ENCODE measurements at regions not wholly inside any gene's neighbourhood (a gene's known extent, or its start where the extent isn't known, plus 50 kb on each side); places are given as distances from the start of the nearest gene placed in this dataset.

DNA sequence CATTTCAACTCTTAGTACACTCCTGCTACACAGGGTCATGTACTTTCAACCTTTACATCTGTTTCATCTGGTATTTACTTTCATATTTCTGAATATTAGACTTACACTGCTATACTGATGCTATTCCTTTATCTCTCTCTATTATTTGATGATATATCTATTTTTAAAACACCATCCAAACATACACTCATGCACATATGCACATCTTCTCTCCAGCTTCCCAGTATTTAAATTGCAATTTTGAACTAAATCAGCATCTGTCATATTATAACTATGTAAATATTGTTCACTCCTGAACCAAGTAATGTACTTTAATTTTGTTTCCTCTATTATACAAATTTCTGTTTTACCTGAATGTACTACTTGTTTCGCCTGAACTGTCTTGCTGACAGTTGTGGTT, 293.6 kb upstream of the FLRT2 start:
- DNase-seq: no peak

DNA sequence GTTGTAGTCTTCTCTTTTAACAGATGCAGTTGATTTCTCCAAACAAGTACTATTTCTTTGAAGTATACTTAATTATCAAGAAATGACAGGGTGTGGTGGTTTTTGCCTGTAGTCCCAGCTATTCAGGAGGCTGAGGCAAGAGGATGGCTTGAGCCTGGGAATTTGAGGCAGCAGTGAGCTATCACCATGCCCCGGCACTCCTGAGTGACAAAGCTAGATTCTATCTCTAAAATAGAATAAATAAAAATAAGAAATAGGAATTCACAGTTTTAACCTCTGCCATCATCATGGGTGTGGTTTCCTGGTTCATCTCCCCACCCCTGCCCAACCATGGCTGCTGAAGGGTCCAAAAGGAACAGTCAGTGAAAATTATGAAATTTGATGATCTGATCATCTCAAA, 290.2 kb upstream of the FLRT2 start:
- DNase-seq: no peak

DNA sequence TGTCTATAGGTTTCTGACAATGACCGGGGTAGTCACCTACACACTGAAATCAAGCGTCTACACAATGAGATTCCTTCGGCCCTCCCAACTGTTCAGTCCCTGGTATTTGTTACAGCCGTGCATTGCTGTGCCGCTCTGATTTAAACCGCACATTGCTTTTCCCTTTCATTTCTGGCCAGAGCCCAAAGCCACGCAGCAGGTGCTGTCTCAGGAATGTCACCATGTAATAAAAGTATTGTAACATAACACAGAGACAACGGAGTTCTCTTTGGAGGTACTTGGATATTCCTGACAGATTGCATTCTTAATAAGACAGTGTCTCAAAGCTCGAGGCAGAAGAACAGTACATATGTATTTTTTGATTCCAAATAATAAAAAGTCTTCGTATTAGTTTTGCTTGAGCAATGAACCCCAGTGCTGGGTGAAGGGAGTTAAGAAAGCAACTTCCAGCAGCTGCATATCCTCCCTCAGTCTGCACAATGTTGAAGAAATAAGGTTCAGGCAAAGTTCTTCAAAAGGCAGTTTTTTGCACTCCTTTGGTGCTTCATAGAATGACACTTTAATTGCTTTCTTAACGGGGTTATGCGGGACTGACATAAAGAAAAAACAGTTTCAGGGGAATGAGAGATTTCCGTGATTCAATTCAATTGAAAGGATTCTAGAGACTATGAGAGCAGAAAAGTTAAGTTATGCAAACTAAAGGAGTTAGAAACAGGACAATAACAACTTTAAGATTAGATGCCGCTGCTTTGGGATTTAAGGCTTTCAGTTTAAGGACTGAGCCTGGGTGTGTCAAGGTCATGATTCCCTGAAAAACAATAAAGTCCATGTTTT, 288.7 kb upstream of the FLRT2 start:
- no peak for DNase-seq

DNA sequence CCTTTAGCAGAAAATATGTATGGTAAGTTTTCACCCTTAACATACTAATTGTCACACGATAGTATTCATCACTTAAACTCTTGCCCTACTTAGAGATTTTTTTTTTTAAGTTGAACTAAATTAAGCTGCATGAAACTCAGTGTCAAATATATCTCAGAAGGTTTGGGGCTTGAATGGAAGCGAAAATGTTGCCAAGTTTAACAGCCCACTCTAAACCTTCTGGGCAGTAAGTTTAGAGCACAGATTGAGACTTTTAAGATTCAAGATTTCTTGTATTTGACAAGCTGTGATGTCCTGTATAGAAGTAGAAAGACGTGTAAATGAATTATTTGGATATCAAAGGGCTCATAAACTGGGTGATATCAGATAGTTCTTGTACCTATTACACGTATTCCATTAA, 287.3 kb upstream of the FLRT2 start:
- no peak for DNase-seq

DNA sequence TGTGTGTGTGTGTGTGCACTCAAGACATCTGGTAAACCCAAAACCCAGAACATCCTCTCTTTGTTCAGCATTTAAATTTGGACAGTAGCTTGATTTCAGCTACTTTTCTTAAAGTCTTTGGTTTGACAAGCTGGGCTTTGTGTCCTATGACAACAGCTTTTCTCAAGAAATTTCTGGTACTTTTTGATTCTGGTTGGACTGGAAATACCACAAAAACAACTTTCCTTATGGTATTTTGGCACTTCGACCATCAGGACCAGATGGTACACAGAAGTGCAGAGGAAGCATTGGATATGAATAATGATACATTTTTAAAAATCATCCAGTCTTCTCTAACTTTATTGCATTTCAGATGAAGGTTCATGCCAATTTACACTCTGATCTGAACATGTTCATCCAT, 286.6 kb upstream of the FLRT2 start:
- no peak for DNase-seq

DNA sequence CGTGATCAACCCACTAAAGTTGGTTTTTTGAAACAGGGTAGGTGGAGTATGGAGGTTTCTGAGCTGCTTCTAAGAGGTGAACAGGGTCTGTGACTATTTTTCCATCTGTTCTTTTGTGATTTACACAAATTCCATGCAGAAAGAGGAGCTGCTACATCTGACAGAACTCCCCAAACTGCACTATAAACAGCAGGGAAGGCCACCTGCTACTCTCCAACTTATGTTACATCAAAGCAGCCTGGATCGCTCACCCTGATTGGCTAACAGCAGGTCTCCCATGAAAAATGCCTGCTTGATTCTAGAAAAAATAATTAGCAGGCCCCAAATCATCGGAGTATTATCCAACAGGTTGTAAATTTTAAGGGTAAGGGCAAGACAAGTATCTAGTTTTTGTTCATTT, 282.9 kb upstream of the FLRT2 start:
- DNase-seq: no peak

DNA sequence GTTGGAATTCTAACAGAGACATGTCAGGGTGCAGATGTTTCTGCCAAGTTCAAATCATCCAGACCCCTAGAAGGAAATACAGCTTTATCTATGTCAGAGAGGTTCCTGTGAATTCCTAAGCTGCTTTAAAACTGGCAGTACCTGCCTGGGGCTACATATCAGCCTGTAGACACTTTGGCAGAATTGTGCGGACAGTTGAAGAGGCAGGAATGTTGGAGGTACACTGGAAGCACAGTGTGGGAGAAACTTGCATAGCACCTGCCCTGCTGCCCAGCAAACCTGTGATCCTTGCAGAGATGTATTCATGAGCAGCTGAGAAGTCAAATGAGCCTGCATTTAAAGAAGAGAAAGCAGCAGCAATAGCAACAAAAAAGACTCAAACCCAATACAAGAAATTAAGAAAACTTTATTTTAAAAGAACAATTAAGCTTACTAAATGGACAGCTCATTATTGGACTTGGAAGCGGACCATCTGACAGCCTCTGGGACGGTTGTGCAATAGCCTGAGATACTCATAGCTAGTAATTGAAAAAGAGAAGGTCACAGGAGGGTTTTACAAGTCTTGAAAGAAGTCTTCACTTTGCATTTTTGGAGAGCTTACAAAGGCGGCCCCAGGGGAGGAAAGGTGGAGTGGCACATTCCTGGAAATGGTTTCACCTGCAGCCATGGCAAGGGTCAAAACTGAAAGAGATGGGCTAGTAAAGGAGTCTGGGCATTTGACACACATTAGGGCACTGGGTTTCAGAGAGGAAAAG, 280.9 kb upstream of the FLRT2 start:
- DNase-seq: no peak

DNA sequence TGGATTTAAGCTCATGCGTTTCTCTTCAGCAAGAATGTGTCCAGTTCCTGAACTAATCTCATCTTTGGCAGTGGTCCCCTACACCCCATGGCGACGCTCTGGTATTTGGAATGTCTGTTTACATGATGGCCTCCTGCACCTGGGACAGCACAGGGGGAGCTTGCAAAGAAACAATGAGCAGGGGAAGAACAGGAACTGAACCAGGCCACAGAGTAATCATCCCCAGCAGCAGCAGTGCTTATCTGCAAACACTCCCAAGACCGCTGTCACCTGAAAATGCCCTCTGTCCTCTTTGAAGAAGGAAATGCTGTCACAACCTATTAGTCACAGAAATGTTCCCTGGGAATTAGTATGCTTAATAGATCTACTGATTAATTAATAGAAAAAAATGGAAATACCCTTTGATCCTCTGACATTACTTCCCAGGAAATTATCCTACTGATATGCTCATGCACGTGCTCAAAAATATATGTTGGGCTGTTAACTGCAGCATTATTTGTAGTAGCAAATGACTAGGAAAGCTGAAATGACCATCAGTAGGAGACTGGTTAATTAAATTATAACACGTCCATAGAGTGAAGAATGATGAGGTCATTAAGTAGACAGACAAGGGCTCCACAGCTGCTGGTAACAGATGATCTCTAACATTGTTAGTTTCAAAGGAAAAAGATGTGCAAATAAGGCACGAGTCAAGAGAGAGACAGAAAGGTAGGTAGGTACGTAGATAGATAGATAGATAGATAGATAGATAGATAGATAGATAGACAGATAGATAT, 279.3 kb upstream of the FLRT2 start:
- DNase-seq: no peak

DNA sequence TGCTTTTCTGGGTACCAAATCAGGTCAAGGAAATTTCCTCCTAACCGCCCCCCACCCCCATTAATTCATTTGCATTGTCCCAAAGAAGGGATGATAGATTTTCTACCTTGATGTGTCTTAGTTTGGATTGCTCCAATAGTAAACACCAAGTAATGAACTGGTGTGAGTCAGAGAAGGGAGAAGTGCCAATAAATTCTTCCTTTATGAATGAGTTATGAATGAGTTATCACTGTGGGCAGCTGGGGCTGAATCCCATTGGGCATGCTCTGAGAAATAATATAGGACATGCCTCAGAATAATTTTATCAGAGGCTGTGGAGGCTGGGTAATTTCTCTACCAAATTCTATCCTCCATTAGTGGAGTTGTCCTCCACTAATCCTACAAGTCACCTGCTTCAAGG, 277.9 kb upstream of the FLRT2 start:
- DNase-seq: no peak

DNA sequence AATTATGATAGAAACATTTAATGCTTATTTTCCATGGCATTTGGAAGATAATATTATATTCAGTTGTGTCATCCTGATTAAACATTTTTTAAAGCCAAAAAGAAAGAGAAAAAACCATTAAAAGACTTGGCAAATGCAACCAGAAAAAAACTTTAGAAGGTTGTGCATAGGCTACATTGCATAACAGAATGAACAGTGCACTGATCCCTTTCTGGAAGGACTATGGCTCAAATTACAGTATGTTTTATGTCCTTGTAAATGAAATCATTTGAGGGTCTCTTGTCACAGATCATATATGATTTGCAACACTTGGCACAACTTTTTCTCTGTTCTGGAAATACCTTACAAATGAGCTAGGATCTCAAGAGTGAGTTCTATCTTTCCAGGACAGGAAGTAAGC, 275.2 kb upstream of the FLRT2 start:
- DNase-seq: no peak

DNA sequence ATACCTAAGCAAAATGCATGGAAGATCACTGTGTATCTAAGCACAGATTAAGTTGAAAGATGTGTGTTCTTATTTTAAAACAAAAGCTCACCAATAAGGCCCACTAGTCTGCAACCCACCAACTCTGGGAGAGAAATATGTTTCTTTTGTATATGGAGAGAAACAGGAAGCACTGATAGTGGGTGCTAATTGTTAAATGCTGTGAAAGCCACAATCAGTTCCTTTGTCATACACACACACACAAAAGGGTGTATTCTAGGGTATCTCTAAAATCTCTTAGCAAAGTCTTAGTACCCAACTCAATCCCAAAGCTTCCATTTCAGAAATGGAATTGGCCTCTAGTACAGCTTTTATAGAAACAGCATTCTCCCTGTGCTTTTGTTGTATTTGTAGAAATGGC, 272.7 kb upstream of the FLRT2 start:
- no peak for DNase-seq

DNA sequence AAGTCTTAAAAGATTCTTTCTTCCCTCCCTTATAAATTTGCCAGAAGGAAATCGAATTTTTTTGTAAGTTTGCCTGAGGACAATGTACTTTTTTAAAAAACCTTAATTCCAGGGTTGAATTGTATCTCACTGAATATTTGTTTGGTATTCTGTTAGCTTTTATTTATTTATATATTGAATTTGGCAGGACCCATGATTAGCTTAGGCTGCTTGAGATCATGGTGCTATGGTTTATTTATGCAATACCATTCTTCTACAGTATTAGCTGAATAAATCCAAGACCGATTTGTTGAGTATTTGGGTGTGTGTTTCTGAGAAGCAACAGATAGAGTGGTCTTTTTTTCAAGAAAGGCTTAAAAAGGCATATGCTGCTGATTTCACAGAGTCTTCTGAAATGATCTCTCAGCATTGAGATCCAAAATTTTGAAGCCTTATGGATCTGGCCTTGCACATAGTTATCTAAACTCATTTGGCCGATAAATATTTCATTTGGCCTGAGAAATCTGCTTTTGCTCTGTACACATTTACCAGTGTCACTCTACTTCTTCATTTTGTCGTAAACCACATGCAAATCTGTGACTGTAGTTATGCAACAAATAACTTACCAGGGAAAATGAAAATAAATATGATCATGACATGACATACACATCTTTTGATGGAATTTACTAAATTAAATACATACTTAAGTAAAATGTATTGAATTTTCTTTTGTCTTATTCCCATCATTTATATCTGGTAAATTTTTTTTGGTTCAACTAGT, 265.8 kb upstream of the FLRT2 start:
- DNase-seq: no peak

DNA sequence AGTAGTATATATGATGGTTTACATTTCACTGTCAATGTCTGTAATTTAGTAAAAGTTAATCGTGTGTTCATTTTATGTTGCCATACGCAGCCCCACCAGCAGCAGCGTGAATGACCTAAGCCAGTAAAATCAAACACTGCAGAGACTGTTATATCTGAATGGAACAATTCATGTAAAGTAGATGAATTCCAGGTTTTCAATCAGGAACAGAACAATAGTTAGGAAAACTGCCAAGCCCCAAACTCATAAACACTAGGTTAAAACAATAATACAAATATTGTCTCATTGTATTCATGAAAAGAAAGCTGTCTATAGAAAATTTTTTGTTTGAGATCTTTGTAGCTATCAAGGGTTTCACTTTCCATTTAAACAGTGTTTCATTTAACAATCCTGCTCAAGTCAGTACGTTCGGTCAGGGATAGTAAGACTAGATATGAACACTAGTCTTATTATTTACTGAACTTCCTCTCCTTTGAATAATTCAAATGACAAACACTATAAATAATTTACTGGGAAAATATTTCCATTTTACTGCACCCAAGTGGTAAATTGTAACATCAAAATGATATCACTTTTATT, 256.8 kb upstream of the FLRT2 start:
- DNase-seq: no peak

DNA sequence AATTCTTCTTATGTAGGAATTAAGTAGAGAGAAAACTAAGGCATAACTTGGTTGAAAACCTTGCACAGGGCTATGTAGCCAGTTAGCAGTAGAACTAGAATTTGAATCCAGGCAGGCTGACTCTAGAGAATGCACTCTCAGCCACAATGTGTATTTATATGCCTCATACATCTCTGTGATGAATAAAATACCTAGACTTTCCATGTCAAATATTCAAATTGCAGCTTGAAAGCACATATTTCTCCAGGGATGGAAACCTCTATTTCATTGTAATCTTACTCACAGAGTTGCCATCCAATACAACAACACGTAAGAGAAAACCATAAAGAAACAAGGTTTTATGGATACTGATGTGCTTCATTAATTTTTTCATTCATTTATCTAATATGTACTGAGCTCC, 256.0 kb upstream of the FLRT2 start:
- no peak for DNase-seq

DNA sequence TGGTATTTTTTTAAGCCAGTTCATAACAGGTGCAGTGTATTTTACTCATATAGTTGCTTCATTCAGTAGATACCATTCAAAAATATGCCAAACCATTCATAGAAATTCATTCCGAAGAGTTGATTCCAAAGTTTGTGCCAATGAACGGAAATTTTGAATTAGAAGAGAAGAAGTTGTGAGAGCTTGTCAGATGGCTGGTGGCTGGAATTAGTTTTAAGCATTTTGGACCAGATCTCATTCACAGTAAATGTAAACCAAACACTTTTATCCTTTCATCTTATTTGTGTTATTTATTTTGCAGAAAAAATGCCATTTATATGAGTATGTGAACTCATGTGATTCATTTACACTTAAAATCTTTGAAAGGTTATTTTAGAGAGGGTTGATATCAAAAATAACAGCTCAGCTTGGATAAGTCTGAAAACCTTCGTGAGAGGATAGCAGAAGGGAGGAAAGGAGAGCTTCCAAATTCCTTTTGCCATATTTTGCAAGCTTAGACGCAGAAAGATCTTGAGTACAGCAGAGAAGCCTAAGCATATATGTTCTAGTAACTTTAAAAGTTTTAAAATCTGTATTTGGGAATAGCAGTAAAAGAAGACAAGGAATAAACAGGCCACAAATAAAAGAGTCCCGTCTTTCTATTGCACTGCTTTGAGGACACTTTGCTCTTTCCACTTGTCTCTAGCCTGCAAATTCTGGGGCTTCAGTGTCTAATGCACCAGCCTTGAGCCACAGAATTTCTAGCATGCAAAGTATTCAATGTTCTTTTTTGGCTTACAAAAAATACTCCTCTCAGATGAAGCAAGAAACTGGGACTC, 253.6 kb upstream of the FLRT2 start:
- no peak for DNase-seq

DNA sequence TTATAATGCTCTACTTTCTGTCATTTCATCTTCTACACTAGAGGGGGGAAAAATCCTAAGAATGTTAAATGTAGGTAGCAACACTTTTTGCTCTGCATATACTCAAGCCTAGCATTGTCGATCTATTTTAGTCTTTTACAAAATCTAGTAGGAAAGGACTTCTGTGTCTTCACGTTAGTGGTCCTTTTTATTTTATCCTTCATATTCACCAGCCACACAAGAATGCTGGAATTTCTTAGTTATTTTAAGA, 253.0 kb upstream of the FLRT2 start:
- no peak for DNase-seq

DNA sequence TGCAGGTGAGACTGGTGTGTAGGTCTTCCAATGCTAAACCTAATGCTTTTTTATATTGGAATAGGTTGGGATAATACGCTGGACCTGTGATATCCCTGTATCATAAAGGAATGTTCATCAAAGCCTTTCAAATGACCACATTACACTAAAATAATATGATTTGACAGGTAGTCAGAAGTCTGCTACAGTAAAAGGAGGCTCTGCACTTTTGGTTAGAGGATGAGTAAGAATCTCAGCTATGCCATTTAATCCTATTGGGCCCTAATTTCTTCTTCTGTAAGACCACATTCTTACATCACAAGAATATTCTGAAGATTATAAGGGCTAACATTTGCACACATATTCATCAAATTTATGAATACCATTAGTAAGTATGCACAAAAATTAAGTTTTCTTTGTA, 250.5 kb upstream of the FLRT2 start:
- no peak for DNase-seq

DNA sequence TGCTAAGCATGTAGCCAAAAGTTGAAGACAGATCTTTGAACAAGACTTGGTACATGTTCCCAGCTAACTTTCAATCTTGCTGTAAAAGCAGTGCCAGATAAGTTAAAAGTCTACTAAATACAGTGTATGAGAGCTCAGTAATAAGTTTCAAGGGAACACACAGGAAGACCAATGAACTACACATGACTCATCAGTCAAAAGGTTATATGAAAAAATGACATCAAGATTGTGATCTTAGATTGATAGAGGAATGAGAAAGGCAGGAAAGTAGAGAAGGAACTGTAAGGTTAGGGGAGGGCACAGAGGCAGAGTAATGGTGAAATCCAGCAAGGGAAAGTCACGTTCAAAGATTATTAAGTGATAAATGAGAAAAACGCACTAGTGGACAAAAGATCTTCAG, 249.9 kb upstream of the FLRT2 start:
- no peak for DNase-seq

DNA sequence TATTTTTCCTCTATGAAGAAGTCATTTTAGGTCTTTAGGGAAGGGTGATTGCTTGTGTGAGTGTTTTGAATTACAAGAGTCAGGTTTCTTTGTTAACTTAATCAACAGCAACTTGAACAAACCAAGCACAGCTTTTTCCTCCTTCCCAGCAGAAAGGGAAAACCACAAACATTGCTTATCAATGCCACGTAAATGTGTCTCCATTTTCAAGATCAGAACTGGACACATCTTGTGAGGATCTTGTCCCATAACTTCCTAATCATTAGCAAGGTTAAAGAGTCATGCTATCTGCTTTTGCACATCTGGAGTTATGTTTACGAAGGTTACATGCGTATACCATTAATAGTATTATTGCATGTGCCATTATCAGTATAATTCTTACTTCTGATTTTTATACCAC, 248.0 kb upstream of the FLRT2 start:
- DNase-seq: no peak

DNA sequence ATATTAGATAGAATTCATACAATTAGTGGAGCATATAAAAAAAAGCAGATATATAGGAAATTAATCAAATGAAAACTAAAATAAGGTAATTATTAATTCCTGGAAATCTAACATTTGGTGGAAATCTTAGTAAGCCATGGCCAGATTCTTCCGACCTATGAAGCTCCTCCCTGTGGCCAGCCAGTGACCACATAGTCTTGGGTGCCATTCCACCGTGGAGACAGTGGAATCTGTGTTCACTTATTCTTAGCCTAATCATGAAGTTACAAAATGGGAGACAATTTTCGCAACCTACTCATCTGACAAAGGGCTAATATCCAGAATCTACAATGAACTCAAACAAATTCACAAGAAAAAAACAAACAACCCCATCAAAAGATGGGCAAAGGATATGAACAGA, 241.9 kb upstream of the FLRT2 start:
- no peak for DNase-seq

DNA sequence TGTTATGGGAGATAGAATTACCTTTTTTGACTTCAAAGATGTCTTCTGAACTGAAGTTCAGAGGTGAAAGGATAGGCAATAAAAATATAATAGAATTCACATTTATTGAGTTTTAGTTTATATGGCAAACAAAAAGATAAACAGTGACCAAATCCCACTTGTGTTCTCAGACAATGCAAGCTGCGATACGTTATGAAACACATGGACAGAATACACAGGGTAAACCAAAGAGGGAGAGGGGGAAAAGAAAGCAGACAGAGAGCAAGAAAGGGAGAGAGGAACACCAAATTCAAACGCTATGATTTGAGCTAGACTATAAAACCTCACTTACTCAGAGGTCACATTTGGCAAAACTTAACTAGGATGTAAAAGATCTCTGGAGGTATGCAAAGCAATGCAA, 238.2 kb upstream of the FLRT2 start:
- no peak for DNase-seq

DNA sequence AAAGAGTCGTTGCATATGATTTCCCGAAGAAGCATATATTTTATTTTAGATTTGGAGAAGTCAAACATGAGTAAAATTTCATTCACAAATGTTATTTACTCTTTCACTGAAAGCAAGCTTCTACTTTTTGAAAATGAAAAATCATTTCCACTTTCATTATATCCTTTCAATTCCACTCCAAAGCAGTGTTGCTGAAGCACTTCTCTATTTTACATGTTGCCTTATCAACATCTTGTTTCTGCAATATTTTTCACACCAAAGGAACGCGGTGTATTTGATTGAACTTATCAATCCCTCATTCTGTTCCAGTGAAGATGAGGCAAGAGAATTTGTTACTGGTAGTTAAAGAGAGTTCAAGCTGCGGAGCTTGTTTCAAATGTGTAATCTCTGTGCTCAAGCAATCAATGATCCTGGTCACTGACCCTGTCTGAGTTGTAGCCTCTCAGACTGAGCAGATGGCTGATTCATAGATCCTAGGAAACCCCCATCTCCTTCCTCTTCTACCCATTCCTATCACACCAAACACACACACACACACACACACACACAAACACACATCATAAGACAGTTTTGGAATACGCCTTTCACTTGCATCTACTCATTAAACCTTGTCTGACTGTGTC, 236.2 kb upstream of the FLRT2 start:
- DNase-seq: no peak
